ENCODE measurements at regions not wholly inside any gene's neighbourhood (a gene's known extent, or its start where the extent isn't known, plus 50 kb on each side); places are given as distances from the start of the nearest gene placed in this dataset.

GRCh38 chr4:32525420-32525819 lies 1805.3 kb downstream of the PCDH7 start:
- no peak for TF ChIP-seq EZH2phosphoT487 (IDR thresholded peaks at IDR 0.05; ENCODE audit: borderline replicate concordance, low read depth, low read length)
- TF ChIP-seq CTCF (conservative IDR thresholded peaks at IDR 0.05; ENCODE audit: low read length), result no peak
